ENCODE measurements at regions not wholly inside any gene's neighbourhood (a gene's known extent, or its start where the extent isn't known, plus 50 kb on each side); places are given as distances from the start of the nearest gene placed in this dataset.

DNA sequence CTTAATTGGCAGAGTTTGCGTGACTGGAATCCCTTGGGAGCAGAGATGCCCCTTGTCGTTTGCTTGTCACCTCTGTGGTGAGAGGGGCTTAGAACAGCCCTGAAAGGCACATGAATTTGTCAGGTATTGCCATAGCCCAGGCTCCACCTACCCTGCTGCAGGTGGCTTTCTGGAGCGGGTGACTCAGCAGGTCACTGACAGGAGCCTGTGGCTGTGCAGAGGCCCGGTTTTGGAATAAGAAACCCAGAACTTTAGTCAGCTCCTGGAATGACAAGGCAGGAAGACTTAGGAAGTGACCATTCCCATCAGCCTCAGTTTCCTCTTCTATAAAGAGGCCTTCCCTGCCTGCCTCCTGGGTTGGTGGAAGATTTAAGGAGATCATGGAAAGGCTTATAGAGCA is 539.7 kb downstream of the INSC start:
- TF ChIP-seq, protein P1, sequence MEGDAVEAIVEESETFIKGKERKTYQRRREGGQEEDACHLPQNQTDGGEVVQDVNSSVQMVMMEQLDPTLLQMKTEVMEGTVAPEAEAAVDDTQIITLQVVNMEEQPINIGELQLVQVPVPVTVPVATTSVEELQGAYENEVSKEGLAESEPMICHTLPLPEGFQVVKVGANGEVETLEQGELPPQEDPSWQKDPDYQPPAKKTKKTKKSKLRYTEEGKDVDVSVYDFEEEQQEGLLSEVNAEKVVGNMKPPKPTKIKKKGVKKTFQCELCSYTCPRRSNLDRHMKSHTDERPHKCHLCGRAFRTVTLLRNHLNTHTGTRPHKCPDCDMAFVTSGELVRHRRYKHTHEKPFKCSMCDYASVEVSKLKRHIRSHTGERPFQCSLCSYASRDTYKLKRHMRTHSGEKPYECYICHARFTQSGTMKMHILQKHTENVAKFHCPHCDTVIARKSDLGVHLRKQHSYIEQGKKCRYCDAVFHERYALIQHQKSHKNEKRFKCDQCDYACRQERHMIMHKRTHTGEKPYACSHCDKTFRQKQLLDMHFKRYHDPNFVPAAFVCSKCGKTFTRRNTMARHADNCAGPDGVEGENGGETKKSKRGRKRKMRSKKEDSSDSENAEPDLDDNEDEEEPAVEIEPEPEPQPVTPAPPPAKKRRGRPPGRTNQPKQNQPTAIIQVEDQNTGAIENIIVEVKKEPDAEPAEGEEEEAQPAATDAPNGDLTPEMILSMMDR (IDR thresholded peaks at IDR 0.05), result no peak
- TF ChIP-seq POLR2AphosphoS5 (IDR thresholded peaks at IDR 0.05) (no peak), POLR2A (IDR thresholded peaks at IDR 0.05) (no peak)

Measured in breast epithelium (tissue), 3 donors.